Dermis blood vessel endothelial cell (primary cell): ENCODE measurements at regions not wholly inside any gene's neighbourhood (a gene's known extent, or its start where the extent isn't known, plus 50 kb on each side); places are given as distances from the start of the nearest gene placed in this dataset.

Source experiments
- DNase-seq: peaks from one replicate; pipeline ENCODE4 v3.0.0; 2010

DNA sequence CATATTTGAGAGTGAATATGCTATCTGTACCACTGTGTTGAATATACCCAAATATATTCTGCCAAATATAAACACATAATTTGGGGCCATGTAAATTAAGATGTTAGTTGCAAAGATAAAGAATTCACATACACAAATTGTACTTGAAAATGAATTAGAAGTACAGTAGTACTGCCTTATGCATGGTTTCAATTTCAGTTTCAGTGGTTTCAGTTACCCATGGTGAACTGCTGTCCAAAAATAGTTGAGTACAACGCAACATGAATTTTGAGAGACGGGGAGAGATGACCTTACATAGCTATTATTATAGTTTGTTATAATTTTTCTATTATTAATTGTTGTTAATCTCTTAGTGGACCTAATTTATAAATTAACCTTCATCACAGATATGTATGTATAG is 1313.0 kb upstream of the FAM98A start:
- DNase-seq: no peak

- no peak for DNase-seq
These were observed 1311.0 kb upstream of the FAM98A start for GRCh38 chr2:34909992-34910705.

GRCh38 chr2:34907812-34908211 is 1308.7 kb upstream of the FAM98A start:
- DNase-seq: no peak

- no peak for DNase-seq
These were observed 1302.6 kb upstream of the FAM98A start for GRCh38 chr2:34901739-34902138.

GRCh38 chr2:34899079-34899478 is 1300.0 kb upstream of the FAM98A start:
- no peak for DNase-seq

- no peak for DNase-seq
These were observed 1293.7 kb upstream of the FAM98A start for GRCh38 chr2:34892766-34893165.

GRCh38 chr2:34892256-34892655 is 1293.2 kb upstream of the FAM98A start:
- no peak for DNase-seq

DNA sequence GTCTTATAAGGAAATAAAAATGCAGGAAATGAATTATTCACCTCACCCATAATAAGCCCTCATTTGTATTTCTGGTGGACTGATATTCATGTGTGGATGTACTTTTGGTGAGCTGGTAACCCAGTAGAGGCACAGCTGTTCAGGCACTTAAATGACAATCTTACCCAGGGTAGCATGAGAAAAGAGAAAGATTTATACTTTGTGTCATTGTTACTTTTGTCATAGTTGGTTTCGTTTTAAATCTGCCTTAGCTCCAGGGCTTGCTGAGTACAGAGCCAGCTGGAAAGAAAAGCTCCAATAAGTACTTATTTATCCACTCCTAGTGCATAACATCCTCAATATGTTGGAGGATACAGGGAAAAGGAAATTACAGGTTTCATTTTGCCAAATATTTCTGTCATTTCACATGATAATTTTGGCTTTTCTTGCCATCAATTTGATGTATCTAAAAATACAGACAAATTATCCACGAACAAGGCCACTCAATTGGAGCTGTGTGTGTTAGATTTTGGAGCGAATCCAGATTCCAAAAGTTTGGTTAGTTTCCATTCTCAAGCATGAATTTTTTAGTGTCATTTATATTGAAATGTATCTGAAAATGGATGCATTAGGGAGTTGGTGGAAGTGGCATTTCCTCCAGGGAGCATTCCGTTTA is 1276.1 kb upstream of the FAM98A start:
- no peak for DNase-seq

- DNase-seq: no peak
These were observed 1254.5 kb upstream of the FAM98A start for GRCh38 chr2:34853646-34854045.

DNA sequence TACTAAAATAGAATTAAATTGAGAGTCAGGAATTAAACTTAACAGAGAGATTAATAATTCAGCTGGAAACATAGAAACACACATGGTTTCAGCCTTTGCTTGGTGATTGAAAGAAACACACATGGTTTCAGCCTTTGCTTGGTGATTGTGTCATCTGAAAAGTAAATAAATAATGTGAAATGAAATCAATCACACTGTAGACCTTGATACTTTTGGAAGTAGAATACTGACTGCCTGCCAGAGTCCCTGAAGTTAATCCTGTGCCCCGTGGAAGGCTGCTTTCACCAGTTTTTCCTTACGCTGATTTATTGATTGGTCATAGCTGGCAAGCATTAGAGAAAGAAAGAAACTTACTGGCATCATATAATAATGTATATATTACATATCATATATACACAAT is 1252.7 kb upstream of the FAM98A start:
- no peak for DNase-seq

- DNase-seq: no peak
These were observed 1250.7 kb upstream of the FAM98A start for GRCh38 chr2:34849827-34850226.

- DNase-seq: no peak
These were observed 1249.6 kb upstream of the FAM98A start for GRCh38 chr2:34848691-34849090.

DNA sequence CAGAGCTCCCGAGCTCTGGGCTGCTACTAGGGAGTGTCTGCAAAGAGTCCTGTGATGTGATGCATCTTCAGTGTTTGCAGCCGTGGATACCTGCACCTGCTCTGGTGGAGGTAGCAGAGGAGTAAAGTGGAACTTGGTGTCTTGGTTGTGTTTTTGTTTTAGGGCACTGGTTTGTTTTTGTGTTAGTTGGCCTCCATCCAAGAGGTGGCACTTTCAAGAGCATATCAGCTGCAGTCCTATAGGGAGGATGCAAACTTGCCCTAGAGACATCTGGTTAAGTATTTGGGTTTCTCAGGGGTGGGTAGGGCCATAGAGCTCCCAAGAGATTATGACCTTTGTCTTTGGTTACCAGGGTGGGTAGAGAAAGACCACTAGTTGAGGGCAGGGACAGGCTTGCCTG is 1249.0 kb upstream of the FAM98A start:
- no peak for DNase-seq

DNA sequence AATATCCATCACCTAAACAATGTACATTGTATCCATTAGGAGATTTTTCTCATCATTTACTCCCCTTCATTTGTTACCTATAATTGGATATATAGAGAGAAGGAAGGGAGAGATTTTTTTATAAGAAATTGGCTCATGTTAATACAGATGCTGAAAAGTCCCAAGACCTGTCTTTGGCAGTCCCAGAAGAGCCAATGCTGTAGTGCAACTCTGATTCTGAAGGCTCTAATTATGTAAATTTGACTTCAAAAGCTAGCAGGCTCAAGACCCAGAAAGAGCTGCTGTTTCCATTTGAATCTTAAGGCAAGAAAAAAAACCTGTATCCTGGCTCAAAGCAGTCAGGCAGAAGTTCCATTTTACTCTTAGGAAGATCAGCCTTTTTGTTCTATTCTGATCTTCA is 1245.5 kb upstream of the FAM98A start:
- DNase-seq: no peak

DNA sequence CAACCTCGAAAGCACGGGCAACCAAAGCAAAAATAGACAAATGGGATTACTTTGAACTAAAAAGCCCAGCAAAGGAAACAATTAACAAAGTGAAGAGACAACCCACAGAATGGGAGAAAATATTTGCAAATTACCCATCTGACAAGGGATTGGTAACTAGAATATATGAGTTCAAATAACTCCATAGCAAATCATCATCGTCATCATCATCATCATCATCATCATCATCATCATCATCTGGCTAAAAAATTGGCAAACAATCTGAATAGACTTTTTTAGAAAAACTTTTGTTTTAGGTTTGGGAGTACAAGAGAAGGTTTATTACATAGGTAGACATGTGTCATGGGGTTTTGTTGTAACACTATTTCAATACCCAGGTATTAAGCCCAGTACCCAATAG is 1239.3 kb upstream of the FAM98A start:
- DNase-seq: no peak

DNA sequence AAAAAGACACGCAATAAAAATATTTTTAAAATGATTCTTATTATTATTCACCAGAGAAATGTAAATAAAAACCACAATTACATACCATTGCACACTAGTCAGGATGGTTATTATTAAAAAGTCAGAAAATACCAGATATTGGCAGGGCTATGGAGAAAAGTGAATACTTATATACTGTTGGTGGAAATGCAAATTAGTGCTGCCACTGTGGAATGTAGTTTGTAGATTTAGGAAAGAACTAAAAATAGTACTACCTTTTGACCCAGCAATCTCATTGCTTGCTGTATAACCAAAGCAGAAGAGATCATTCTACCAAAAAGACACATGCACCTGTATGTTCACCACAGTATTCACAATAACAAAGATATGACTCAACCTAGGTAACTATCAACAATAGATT is 1237.3 kb upstream of the FAM98A start:
- DNase-seq: no peak

DNA sequence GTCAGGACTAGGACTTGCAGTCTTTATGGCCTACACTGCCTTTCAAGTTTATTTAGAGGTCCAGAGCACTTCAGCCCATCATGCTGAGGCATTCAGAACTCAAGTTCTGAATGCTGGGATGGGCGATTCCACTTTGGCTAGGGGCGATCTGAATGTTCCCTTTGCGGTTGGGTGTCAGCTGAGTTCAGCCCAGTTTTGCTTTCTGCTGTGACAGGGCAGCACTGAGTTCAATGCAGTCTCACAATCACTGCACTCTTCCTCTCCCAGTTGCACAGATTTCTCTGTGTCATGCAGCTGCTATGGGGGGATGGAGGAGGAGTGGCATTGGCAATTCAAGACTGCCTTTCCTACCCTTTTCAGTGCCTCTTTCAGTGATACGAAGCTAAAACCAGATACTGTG is 1232.0 kb upstream of the FAM98A start:
- no peak for DNase-seq

GRCh38 chr2:34828481-34828880 is 1229.4 kb upstream of the FAM98A start:
- DNase-seq: no peak

GRCh38 chr2:34827398-34827797 is 1228.3 kb upstream of the FAM98A start:
- DNase-seq: no peak

- DNase-seq: no peak
These were observed 1226.6 kb upstream of the FAM98A start for GRCh38 chr2:34825686-34826085.

- no peak for DNase-seq
These were observed 1223.5 kb upstream of the FAM98A start for GRCh38 chr2:34822616-34823015.

DNA sequence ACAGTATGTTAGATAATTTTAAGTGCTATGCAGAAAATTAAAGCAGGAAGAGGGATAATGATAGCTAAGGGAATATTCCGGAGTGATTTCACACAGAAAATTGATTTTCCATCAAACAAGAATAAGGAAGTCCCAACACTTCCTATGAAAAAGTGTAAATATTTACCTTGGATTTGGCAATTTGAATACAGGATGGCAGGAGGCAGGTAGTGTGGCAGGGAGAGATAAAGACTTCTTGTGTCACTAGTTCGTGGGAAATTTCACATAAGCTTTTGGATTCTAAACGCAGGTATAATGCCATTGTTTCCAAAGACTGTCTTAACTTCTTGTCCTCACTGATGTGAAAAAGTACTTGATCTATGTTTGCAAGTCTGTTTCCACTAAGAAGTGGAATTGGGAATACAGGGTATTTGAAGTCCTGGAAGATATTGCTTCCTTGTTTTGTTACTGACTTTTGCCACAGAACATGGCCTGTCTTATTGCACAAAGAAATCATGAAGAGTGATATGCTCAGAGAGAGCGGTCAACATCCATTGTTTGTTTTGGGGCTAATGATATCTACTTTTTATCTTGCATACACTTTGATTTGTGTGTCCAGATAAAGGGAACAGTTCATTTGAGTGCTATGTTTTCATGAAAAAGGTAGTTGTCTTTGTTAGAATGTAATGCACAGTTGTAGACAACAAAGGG is 1216.1 kb upstream of the FAM98A start:
- no peak for DNase-seq

DNA sequence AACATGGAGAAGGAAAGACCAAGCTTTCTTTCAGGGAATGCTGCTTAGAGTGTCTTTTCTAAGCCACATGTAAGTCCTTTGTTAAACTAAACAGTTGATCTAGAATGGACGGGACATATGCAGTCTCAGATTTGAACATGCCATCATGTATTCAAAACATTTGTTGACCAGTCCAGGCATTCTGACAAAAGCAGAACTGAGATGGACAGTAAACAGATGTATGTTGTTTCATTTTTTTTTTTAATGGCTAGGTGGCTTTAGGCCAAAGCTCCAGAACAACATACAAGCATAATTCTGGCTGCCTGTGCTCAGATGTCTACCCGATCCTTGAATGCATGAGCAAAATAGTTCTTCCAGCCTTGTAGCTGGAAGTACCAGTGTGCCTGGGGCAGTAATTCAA is 1211.4 kb upstream of the FAM98A start:
- no peak for DNase-seq

- DNase-seq: no peak
These were observed 1209.3 kb upstream of the FAM98A start for GRCh38 chr2:34808426-34808825.
